ENCODE measurements at regions not wholly inside any gene's neighbourhood (a gene's known extent, or its start where the extent isn't known, plus 50 kb on each side); places are given as distances from the start of the nearest gene placed in this dataset.
A peak's percentile ranks its signal among the peaks of the same experiment; 100 is the strongest.
"Not testable (repeated sequence)": the region's sequence is repeated elsewhere in the genome, so short reads cannot be mapped to it uniquely, and the experiment has no call there.

DNA sequence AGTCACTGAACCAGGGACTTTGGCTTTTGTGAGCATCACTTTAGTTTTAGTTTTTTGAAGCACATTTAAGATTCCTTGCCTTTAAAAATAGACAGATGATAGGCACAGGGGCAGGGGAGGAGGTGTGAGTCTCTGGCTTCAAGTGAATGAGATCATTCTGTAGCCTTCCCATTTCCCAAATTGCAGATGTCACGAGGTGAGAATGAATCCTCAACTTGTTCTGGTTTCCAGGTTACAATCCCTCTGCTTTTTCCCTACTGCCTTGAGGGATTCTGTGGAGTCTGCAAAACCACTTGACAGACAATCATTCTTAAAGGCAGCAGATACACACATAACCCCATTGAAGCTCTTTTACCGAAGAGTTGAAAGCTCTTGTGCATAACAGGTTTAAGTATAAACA lies 332.4 kb downstream of the DMAC1 start:
- DNase-seq (ENCODE audit: low spot score), result no peak

DNA sequence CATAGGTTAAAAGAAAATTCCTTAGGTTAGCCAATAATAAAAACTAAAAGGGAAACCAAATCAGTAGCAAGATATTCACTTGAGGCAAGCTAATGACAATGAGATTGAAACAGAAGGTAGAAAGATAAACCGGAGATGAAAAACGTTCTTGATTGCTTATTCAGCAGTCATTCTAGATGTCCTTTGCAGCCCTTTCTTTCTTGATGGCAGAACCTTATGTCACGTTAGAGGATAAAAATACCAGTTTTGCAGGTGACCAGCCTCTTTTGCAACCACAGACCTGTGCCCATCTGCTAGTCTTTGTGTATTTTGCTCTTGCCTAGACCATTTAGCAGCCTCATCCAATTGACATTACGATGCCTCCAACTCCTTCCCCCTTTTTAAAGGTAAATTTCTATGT lies 337.8 kb downstream of the DMAC1 start:
- no peak for DNase-seq (ENCODE audit: low spot score)

DNA sequence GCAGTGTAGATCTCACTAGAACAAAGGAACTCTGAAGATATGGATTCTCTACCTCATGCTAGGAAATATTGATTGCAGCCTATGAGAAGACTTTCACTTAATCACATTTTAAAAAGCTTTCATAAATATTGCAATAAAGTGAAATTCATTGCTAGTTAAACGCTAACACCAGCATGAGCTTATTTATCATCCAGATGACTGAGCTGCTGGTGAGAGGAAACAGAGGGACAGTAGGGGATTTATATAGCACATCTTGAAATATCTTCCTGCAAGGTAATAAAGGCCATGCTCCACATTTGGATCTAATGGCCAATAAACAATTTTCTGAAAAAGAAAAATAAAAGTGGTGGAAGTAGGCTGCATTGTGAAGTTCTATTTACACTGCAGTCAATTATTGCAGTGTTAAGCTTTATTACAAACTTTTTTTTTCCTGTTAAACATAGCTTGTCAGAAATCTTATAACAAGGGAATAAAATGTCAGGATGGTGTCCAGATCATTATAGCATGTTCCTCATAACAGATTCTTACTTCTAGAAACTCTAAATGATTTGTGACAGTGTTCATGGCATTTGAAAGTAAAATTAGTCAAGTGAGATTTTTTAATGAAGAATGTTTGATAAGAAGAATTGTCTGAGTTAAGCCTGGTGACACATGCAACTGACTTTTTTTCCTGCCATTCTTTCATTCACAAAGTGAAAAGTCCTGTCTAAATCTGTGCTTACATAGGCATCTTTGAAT lies 342.6 kb downstream of the DMAC1 start:
- DNase-seq (ENCODE audit: low spot score), result no peak

DNA sequence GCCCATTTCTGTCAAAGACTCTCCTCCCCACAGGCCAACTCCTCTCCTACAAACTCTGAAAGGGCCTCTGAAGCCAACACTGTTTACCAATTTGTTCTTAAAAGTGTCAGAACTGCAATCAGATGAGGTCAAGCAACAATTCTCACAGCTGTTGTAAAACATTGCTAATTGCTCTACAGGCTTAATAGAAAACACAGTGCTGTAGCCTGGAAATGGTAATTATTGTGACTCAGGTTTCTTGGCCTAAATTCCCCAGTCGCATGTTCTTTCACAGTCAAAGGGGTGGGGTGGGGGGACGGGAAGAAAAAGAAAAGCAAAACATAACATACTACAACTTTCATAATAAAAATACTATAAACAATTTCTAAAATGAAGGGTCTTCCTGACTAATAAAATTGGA lies 343.2 kb downstream of the DMAC1 start:
- DNase-seq (ENCODE audit: low spot score), result no peak

DNA sequence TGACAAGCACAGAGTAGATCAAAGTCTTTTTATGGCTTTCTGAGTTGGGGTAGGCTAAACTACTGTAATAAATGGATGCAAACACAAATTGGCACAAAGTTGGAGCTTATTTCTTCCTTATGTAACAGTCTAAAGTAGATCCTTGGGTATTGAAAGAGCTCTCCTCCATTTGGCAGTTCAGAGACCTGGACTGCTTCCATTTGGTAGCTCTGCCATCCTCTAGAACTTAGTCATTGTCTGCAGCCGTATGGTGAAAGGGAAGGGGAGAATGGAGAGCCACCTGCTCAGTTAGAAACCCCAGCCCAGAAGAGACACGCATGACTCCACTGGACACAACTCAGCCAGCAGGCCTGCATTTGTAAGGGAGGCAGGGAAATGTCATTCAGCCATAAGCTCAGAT lies 345.0 kb downstream of the DMAC1 start:
- DNase-seq (ENCODE audit: low spot score), result no peak

DNA sequence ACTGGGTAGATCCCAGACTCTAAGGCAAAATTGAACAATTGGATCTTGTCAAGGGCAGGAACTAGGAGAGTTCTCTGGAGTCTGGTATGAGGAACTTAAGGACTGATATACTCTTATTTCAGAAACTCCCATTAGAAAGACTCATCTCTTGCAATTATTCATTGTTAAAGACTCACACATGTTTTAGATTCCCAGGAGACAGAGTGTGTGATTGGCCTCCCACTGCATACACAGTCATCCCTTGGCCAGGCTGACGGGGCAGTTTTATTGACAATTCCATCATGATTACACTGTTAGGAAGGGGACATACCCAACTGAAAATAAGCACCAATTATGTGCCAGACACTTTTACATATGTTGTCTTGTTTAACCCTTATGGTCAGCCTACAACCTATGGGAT lies 347.2 kb downstream of the DMAC1 start:
- peak; percentile 77 for DNase-seq (ENCODE audit: low spot score)

DNA sequence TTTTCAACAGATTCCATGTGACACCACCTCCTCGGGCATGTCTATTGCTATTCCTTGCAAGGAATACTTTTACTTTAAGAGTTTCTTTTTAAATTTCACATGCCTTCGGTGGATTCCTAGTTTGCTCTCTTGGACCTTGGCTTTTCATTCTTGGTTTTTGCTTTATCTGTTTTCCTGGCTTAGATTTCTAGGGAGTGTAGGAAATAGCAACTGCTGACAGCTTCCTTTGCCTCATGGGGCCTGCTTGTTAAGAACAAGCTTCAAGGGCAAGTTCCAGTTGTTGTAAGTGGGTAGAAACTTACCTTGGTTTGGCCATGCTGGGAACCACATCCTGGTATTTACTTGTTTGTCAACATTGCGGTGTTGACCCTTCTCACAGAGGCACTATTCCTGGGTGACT lies 348.5 kb downstream of the DMAC1 start:
- no peak for DNase-seq (ENCODE audit: low spot score)

DNA sequence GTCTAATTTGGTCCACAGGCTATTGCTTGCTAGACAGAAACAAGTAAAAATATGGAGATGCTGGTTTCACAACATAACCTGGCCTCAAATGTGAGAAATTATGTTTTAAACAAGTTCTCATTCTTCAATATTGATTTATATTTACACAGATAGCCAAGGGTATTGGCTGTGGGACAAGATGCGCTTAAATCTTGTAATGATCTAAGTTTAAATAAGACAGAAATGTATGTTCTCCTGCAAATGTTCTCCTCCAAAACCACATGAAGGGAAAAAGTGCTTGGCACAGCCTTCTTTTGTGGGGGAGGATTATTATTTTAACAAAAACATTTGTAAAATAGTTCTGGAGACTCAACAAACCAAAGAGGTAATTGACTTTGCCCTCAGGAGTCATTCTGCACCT lies 356.0 kb downstream of the DMAC1 start:
- no peak for DNase-seq (ENCODE audit: low spot score)

DNA sequence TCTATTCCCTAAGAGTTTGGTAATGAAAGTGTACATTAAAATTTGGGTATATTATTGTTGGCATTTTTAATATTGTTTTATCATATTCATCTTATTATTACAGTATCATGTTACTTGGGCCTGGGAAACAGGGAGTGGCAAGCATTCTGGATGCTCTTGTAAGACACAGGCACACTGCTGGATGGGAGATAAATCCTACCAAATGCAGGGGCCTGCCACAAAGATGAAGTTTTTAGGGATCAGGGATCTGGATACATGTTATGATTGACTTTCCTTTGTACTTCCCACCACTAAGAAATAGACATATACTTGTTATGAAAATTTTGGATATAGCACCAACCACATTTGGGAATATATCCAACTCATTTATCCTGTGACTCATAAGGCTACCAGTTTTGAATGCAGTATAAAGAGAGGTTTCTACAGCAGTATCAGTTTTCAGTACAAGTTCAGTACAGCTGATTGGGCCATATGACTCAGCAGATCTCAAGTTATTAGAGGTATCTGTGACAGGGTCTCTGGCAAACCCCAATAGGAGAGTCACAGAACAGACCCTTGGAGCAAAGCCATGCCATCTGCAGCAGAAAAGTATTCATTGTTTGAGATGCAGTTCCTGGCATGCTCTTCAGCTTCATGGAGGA lies 360.1 kb downstream of the DMAC1 start:
- no peak for DNase-seq (ENCODE audit: low spot score)

DNA sequence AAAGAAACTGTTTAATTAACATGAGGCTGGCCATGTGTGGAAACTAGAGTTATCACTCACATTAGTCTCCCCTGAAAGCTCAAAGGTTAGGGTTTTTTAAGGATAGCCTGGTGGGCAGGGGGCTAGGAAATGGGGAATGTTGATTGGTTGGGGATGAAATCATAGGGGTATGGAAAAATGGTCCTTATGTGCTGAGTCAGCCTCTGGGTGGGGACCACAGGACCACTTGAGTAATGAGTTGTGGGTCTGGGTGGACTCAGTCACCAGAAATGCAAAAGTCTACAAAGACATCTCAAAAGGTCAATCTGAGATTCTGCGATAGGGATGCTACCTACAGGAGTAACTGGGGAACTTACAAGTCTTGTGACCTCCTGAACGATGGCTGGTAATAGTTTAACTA lies 362.8 kb downstream of the DMAC1 start:
- no peak for DNase-seq (ENCODE audit: low spot score)

DNA sequence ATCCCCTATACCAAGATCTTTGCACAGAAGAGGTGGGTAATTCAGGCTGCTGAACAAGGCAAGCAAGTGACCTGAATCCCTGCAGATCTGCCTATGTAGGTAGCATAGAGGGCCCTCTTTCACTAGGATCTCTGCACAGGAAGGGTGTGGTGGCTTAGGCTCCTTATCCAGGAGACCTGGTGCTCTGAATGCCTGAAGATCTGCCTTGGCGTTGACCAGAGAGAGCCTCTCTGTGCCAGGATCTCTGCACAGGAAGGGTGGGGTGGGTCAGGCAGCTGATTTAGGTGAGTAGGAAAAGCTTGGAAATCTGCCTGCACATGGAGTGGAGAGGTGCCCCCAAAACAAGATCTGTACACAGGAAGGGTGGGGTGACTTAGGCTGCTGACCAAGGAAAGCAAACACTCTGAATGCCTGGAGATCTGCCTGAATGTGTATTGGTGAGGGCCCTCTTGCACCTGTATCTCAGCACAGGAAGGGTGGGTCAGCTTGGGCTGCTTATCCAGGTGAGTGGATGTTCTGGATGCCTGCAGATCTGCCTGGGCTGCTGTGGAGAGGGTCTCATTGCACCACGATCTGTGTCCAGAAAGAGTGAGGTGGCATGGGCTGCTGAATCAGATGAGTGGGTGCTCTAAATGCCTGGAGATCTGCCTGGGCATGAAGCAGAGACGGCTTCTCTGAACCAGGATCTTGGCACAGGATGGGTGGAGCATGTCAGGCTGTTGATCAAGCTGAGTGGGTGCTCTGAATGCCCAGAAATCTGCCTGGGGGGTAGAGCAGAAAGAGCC lies 365.9 kb downstream of the DMAC1 start:
- DNase-seq (ENCODE audit: low spot score), result no peak

DNA sequence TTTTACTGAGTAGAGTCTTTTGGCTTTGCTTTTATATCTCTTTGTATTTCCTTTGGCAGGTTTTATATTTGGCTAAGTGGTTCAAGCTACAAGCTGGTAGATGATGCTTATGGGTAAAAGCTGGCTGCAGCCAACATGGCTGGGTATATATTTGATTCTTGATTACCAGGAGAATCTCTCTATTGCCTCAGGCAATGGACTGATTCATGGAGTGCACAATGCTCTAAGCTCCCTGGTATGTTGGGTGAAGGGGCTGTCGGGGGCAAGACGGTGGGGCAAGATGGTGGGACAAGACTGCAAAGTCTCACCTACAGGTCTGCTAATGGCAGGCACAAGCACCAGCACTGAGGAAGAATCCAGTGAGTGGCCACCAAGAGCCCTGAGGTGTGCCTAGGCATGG lies 366.6 kb downstream of the DMAC1 start:
- DNase-seq (ENCODE audit: low spot score), result no peak

DNA sequence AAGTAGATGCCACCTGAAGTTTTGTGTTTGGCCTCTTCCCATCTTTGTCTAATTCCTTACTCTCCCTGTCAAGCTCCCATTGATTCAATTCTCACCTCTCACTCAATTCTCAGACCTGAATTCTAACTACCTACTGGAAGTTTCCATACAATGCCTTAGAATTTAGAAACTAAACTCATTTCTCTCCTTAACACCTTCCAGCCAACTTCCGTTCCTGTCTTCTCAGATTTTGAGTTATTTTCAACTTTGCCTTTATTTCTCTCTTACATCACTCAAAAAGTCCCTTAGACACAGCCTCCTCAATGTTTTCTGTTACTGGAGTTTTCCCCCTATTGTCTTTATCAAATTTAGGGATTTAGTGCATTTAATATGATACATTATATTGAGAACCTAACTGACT lies 382.2 kb downstream of the DMAC1 start:
- not testable (repeated sequence) for DNase-seq (ENCODE audit: low spot score)

DNA sequence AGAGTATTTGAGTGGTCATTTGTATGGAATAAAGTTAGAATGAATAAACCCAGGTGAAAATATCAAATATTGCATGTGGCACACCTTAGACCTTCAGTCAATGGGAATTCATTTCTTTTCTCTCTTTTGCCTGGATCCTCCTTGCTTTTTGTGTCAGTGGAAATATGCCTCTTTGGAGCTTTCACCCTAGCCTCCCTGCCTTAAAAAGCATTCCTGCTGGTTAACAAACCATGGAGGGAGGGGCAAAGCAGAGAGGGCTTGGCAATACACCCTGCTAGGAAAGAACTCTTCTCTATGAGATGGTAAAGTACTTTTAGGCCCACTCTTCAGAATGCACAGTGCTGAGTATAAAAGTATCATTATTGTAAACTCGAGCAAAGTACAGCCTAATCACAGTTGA lies 383.7 kb downstream of the DMAC1 start:
- no peak for DNase-seq (ENCODE audit: low spot score)

DNA sequence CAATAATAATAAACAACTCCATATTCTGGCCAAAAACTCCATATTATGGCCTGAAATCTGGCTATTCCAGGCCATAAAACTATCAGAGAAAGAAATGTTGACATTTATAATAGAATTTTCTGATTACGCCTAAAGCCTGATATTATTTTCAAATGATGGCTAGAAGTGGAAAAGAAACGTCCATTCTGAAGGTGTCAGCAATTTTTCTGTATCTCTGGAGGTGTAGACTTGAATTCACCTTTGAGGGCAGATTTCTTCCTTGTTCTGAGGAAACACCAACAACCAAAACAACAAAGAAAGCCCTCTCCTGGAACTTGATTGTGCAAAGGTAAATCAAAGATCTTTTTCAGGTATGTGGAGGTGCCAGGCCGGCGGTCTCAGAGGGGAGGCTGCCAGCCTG lies 390.7 kb downstream of the DMAC1 start:
- no peak for DNase-seq (ENCODE audit: low spot score)

DNA sequence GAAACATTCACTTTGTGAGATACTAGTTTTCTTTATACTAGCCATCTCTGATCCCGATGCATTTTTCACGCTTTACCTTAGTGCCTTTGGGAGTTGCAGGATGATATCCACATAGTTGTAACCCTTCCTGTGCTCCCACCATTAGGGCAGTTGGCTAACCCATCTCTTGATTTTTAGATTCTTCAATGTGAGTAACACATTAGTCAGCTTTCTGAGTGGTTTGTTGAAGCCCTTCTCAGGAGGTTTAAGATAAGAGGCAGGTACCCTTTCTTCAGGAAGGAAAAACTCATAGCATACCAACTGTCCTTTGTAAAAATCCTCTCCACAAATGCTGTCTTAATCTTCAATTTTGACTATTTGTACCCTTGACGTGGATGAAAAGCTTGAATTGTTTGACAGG lies 392.3 kb downstream of the DMAC1 start:
- DNase-seq (ENCODE audit: low spot score), result no peak

DNA sequence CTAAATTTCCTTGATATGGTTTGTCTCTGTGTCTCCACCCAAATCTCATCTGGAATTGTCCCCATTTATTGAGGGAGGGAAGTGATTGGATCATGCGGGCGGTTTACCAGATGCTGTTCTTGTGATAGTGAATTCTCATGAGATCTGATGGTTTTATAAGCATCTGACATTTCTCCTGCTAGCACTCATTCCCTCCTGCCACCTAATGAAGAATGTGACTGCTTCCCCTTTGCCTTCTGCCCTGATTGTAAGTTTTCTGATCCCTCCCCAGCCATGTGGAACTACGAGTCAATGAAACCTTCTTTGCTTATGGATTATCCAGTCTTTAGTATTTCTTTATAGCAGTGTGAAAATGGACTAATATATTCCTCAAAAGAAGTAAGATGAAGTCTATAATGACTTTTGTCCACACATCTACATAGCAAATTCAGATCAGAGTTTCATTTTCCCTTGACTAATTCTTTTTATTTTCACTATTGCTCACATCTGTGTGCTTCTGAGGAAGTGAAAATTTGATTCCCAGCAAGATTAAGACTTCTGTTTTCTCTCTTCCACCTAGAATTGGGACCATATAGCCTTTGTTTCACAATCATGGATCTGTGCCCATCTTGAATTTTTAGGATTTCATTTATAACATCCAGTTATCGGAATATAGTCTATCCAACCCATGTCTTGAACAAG lies 393.5 kb downstream of the DMAC1 start:
- no peak for DNase-seq (ENCODE audit: low spot score)

DNA sequence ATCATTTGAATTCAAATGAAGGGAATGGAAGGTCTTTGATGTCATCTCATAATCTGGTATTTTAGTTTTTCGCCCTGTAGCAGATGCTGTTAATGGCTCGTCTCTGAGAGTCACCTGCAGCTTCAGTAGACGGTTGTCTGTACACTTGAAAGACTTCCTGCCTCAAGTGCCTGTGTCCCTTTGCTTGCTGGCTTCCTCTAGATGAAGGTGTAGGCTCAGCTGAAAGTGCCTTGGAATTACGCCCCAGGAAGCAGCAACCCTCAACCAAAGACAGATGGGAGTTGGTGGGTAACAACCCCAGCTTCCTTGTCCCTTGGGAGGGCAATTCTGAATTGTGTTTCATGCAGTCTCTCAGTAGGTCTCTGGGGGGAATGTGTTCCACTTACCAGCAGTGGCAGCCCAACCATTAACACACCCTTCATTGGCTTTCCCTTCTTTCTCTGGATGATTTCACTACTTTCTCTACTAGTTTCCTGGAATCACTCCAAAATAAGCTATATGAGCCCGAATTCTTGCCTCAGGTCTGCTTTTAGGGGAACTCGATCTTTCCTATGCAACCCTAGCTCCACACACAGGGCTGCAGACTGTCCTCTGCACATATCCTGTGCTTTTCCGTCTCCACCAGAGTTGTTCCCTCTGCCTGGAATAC lies 395.6 kb downstream of the DMAC1 start:
- no peak for DNase-seq (ENCODE audit: low spot score)

DNA sequence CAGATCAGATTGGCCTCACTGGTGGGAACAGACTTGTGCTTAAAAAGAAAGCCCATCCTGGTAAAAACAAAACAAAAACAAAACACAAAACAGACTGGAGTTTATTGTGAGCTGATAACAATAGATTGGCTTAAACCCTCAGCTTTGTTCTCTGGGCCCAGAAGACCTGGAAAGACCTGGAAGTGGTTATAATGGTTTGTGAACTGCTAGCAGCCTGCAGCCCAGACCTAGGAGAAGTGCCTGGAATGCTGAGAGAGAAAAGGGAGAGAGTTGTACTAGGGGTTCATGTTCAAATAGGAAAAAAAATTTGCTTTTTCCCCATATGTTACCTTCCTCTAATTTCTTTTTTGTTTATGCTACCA lies 396.6 kb downstream of the DMAC1 start:
- DNase-seq (ENCODE audit: low spot score), result no peak

DNA sequence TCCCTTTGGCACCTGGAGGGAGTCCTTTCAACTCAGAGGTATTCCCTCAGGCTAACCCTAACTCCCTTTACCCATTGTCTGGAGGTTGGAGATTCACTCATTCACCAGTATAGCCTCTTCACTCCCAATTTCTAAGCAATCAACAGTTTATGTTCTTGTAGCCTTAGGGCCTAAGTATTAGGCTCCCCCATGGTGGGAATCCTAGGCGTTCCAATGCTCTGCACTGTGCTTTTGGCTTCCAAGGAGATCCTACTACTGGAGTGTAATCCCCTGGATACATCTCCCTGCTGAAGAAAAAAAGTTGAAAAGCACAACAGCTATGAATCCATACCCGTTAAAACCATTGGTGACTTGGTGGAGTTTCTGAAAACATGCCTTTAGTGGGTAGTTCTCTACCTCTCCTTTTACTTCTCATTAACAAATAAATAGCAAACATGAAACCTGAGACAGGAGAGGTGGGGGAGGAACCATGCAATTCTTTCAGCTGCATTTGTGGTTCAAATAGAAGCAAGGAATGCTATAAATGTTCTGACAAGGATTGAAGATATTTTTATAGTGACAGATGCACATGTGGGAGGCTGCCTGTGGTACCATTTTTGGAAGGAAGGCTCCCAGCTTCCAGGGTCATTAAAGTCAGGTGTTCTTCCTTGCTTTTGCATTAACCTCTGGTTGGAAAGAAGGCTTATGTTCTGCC lies 397.1 kb downstream of the DMAC1 start:
- DNase-seq (ENCODE audit: low spot score), result no peak

DNA sequence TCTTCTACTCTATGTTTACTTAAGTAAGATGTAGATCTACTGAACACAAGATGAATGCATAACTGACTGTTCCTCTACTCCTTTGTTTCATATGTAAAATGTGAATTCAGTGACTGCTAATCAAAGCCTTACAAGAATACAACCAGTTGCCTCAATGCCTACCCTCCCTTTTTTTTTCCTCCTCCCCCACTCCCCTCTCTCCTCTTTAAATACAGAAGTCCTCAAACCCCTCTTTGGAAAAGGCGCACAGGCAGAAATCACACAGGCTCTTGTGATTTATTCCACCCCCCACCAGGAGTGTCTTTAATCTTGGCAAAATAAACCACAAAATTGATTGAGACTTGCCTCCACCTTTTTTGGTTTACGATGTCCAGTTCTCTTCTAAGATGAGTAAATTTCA lies 398.5 kb downstream of the DMAC1 start:
- DNase-seq (ENCODE audit: low spot score), result no peak

Measured in kidney tubule cell (primary cell).